ENCODE measurements at regions not wholly inside any gene's neighbourhood (a gene's known extent, or its start where the extent isn't known, plus 50 kb on each side); places are given as distances from the start of the nearest gene placed in this dataset.

DNA sequence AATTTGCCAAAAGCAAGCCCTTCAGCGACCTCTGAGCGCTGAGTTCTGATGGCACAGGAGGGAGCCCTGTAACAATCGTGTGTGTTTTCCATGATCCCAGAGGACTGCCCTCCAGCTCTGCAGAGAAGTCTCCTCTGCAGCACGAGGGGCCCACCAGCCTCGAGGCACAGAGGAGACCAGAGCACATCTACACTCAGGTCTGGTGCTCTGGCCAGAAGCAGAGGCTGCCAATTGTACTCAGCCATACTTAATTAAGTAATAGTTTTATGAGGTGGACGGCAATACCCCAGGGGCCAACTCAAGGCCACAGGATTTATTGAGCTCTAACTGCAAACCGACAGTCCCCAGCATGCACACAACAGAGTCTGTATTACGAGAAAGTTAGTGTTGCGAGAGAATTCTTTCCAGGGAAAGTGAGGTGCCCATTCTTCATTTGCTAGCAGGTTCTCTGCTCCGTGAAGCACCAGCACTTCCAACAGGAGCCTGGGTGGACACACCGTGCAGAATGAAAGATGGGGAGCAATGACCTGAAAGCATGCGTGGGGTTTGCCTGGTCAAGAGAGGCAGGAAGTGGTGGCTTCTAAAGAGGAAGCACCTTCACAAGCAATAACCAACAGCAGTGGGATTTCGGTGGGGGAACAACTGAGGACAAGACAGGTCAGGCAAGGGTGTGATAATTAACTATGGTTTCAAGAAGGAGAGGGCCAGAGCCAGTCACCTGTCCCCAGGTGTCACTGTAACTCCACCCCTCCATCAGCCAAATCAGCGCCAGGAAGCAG is 92.8 kb upstream of the FOXC1 start:
- TF ChIP-seq, protein P1, sequence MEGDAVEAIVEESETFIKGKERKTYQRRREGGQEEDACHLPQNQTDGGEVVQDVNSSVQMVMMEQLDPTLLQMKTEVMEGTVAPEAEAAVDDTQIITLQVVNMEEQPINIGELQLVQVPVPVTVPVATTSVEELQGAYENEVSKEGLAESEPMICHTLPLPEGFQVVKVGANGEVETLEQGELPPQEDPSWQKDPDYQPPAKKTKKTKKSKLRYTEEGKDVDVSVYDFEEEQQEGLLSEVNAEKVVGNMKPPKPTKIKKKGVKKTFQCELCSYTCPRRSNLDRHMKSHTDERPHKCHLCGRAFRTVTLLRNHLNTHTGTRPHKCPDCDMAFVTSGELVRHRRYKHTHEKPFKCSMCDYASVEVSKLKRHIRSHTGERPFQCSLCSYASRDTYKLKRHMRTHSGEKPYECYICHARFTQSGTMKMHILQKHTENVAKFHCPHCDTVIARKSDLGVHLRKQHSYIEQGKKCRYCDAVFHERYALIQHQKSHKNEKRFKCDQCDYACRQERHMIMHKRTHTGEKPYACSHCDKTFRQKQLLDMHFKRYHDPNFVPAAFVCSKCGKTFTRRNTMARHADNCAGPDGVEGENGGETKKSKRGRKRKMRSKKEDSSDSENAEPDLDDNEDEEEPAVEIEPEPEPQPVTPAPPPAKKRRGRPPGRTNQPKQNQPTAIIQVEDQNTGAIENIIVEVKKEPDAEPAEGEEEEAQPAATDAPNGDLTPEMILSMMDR (IDR thresholded peaks at IDR 0.05; ENCODE audit: low read depth, low read length) = no peak
- no peaks in the 10 kb centered on the region for H3K36me3 ChIP-seq
- no peaks in the 10 kb centered on the region for H3K9me3 ChIP-seq (ENCODE audit: severe bottlenecking)
- no peak overlapping the region for H3K27ac ChIP-seq
- DNase-seq = no peak
- no peak overlapping the region for H3K4me3 ChIP-seq (ENCODE audit: low read depth, low read length)
- H3K27me3 ChIP-seq (ENCODE audit: insufficient read depth, low read depth, severe bottlenecking) = no peaks in the 10 kb centered on the region

DNA sequence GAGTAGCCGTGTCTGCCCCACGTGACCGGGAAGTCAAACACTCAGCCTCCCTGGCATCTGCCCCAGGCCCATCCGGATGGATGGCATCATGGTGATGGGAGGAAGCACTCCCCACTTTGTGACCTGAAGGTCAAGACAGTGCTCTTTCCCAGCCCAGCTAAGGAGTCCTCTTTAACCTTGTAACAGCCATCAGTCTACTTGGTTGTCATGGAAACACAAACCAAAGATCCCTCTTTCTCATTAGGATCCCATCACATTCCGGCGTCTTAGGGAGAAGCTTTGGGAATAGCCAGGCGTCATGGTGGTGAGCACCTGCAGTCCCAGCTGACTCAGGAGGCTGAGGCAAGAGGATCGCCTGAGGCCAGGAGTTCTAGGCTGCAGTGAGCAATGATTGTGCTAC is 90.9 kb upstream of the FOXC1 start:
- Histone ChIP-seq H3K27me3 (ENCODE audit: insufficient read depth, low read depth, severe bottlenecking) (no peaks in the 10 kb centered on the region), H3K4me3 (ENCODE audit: low read depth, low read length) (no peak overlapping the region), H3K36me3 (no peaks in the 10 kb centered on the region), H3K9me3 (ENCODE audit: severe bottlenecking) (no peaks in the 10 kb centered on the region), H3K27ac (no peak overlapping the region)
- DNase-seq = no peak
- TF ChIP-seq, protein P1 (IDR thresholded peaks at IDR 0.05; ENCODE audit: low read depth, low read length) = no peak

DNA sequence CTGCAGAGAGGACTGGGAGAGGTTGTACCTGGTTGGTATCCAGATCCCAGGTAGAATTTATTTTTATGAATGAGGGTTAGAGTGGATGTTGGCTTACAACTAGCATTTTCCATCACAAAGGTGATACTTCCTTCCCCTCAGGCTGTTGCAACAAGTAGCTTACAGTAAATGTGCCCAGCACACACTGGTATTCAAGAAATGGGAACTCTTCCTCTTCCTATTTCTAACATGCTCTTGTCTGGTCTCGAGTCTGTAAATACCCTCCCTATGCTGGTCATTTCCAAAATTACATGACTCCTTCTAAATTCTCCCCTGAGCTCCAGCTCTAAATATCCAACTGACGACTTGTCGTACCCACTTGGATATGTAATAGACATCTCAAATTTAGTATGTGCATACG is 90.1 kb upstream of the FOXC1 start:
- H3K9me3 ChIP-seq (ENCODE audit: severe bottlenecking) = no peaks in the 10 kb centered on the region
- no peak for DNase-seq
- TF ChIP-seq, protein P1 (IDR thresholded peaks at IDR 0.05; ENCODE audit: low read depth, low read length) = no peak
- H3K4me3 ChIP-seq (ENCODE audit: low read depth, low read length) = no peak overlapping the region
- H3K27me3 ChIP-seq (ENCODE audit: insufficient read depth, low read depth, severe bottlenecking) = no peaks in the 10 kb centered on the region
- H3K27ac ChIP-seq = no peak overlapping the region
- no peaks in the 10 kb centered on the region for H3K36me3 ChIP-seq

DNA sequence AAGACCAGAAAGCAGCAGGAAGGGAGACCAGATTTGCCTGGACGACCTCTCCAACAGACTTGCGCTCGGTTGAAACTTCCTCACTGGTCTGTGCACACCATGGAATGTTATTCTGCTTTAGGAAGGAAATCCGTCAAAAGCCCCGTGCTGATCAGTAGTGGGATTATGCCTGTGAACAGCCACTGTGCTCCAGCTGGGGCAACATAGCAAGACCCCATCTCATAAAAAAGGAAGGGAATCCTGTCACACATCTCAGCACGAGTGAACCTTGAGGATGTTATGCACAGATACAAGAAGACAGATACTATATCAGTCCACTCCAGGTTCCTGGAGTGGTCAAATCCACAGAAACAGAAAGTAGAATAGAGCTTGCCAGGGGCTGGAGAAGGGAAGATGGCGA is 86.9 kb upstream of the FOXC1 start:
- TF ChIP-seq, protein P1 (IDR thresholded peaks at IDR 0.05; ENCODE audit: low read depth, low read length) = no peak

DNA sequence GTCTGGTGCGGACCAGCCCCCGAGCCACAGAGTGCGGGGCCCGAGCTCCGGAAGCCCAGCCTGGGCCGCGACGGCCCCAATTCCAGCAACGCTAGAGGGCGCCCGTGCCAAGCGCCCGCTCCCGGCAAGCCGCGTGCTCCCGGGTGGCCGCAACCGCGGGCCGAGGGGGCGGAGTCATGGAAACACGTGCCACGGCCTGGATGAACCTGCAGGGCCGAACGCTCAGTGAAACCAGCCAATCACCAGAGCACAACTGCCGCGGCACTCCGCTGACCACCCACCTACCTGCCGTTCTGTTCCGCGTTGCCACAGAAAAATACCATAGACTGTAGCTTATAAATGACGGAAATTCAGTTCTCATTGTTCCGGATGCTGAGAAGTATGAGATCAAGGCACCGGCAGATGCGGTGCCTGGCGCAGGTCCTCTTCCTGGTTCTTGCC is 85.7 kb upstream of the FOXC1 start:
- no peaks in the 10 kb centered on the region for H3K9me3 ChIP-seq (ENCODE audit: severe bottlenecking)
- no peaks in the 10 kb centered on the region for H3K27me3 ChIP-seq (ENCODE audit: insufficient read depth, low read depth, severe bottlenecking)
- no peak overlapping the region for H3K4me3 ChIP-seq (ENCODE audit: low read depth, low read length)
- DNase-seq = no peak
- no peaks in the 10 kb centered on the region for H3K36me3 ChIP-seq
- TF ChIP-seq, protein P1 (IDR thresholded peaks at IDR 0.05; ENCODE audit: low read depth, low read length) = no peak
- no peak overlapping the region for H3K27ac ChIP-seq

More for the DNA sequence above, 86.9 kb upstream of the FOXC1 start:
- no peak overlapping the region for H3K4me3 ChIP-seq (ENCODE audit: low read depth, low read length)
- no peaks in the 10 kb centered on the region for H3K27me3 ChIP-seq (ENCODE audit: insufficient read depth, low read depth, severe bottlenecking)
- DNase-seq = no peak
- no peaks in the 10 kb centered on the region for H3K9me3 ChIP-seq (ENCODE audit: severe bottlenecking)
- H3K27ac ChIP-seq = no peak overlapping the region
- H3K36me3 ChIP-seq = no peaks in the 10 kb centered on the region

Data from WERI-Rb-1 (cell line).